ENCODE measurements at regions not wholly inside any gene's neighbourhood (a gene's known extent, or its start where the extent isn't known, plus 50 kb on each side); places are given as distances from the start of the nearest gene placed in this dataset.

GRCh38 chr2:80863147-80863714 lies 558.7 kb upstream of the LRRTM1 start:
- no peak for DNase-seq

- no peak for DNase-seq
These were observed 554.4 kb upstream of the LRRTM1 start for GRCh38 chr2:80858965-80859364.

- no peak for DNase-seq
These were observed 551.7 kb upstream of the LRRTM1 start for GRCh38 chr2:80856227-80856626.

GRCh38 chr2:80854831-80855230 lies 550.3 kb upstream of the LRRTM1 start:
- DNase-seq: no peak

GRCh38 chr2:80852808-80853139 lies 548.2 kb upstream of the LRRTM1 start:
- no peak for DNase-seq

GRCh38 chr2:80852079-80852807 lies 547.7 kb upstream of the LRRTM1 start:
- DNase-seq: no peak

- DNase-seq: no peak
These were observed 526.3 kb upstream of the LRRTM1 start for GRCh38 chr2:80830891-80831290.

- no peak for DNase-seq
These were observed 518.4 kb upstream of the LRRTM1 start for GRCh38 chr2:80822999-80823398.

GRCh38 chr2:80815259-80815658 lies 510.7 kb upstream of the LRRTM1 start:
- no peak for DNase-seq

- no peak for DNase-seq
These were observed 482.0 kb upstream of the LRRTM1 start for GRCh38 chr2:80786584-80786983.

- no peak for DNase-seq
These were observed 474.2 kb upstream of the LRRTM1 start for GRCh38 chr2:80778704-80779103.

GRCh38 chr2:80748592-80748991 lies 444.0 kb upstream of the LRRTM1 start:
- DNase-seq: no peak

- DNase-seq: no peak
These were observed 432.5 kb upstream of the LRRTM1 start for GRCh38 chr2:80737047-80737446.

GRCh38 chr2:80725001-80725400 lies 420.4 kb upstream of the LRRTM1 start:
- no peak for DNase-seq

- DNase-seq: no peak
These were observed 418.3 kb upstream of the LRRTM1 start for GRCh38 chr2:80722803-80723202.

- DNase-seq: no peak
These were observed 415.1 kb upstream of the LRRTM1 start for GRCh38 chr2:80719607-80720006.

- DNase-seq: no peak
These were observed 410.9 kb upstream of the LRRTM1 start for GRCh38 chr2:80715433-80715832.

GRCh38 chr2:80711915-80712314 lies 407.4 kb upstream of the LRRTM1 start:
- DNase-seq: no peak

GRCh38 chr2:80706951-80707350 lies 402.4 kb upstream of the LRRTM1 start:
- no peak for DNase-seq

- DNase-seq: no peak
These were observed 402.0 kb upstream of the LRRTM1 start for GRCh38 chr2:80706541-80706940.

GRCh38 chr2:80703532-80703931 lies 399.0 kb upstream of the LRRTM1 start:
- no peak for DNase-seq

GRCh38 chr2:80700961-80701360 lies 396.4 kb upstream of the LRRTM1 start:
- no peak for DNase-seq

Data from activated naive CD4-positive, alpha-beta T cell (primary cell).